HCT116 (cell line): ENCODE measurements at regions not wholly inside any gene's neighbourhood (a gene's known extent, or its start where the extent isn't known, plus 50 kb on each side); places are given as distances from the start of the nearest gene placed in this dataset.

Experiments used
- ATAC-seq: fragments of 200-7000 bp; cut with Tn5 transposase; 2 replicates; pipeline ENCODE4 v1.9.1; 2020; ENCODE audit warnings: mild to moderate bottlenecking, moderate library complexity
- BruUV-seq: library from RNA; stranded (reverse); fragments of 400-500 nt; replicated peaks from 2 replicates; lab custom pipeline; 2021; lab: Mats Ljungman, UMichigan
- CTCF ChIA-PET: fragments of 300-600 bp; sonication (Branson Sonifier 250); formaldehyde crosslinking; loops from one replicate; lab custom pipeline; 2021; ENCODE audit warnings: antibody characterized with exemption; lab: Charles Lee
- POLR2A ChIA-PET: fragments of 300-600, 350-600 bp; sonication (Branson Sonifier 250); formaldehyde crosslinking; loops from one replicate; lab custom pipeline; 2021; ENCODE audit warnings: antibody characterized with exemption; lab: Charles Lee
- RAD21 ChIA-PET, 2 experiments: fragments of 300-600 bp; sonication (Branson Sonifier 250); formaldehyde crosslinking; loops; one replicate each; lab custom pipeline; 2023; ENCODE audit warnings: low total read pairs in 2 of 2; ENCODE audit not compliant: uncharacterized antibody in 2 of 2, unreplicated experiment in 2 of 2, low non-redundant PET in 1 of 2; lab: Charles Lee
- DNase-seq: peaks from one replicate; pipeline ENCODE4 v3.0.0-alpha.2; 2010; ENCODE audit warnings: low read depth, low spot score
- H2AFZ ChIP-seq: fragments of 200-600 bp; shearing (Covaris generic), sonication (generic); 2 replicates; pipeline ENCODE4 v1.6.1; 2017; ENCODE audit warnings: low read depth, mixed run types, mixed read lengths, antibody characterized with exemption, low read length; ENCODE audit not compliant: poor library complexity, severe bottlenecking
- H3K27ac ChIP-seq: 2 replicates; pipeline ENCODE4 v1.5.1; 2012; ENCODE audit warnings: low read depth, low read length
- H3K27me3 ChIP-seq: fragments of 200-600 bp; sonication (generic); 2 replicates; pipeline ENCODE4 v1.6.1; 2016; ENCODE audit warnings: mixed run types, low read length, mixed read lengths; ENCODE audit not compliant: insufficient read depth
- H3K36me3 ChIP-seq, 2 experiments: fragments of 200-500 bp in 1 of 2; fragments of 200-600 bp in 1 of 2; sonication (Bioruptor generic) in 1 of 2; sonication (generic) in 1 of 2; 2 replicates each; pipeline versions ENCODE4 v1.5.1 to v1.6.1; 2014 to 2016; ENCODE audit warnings: low read length in 2 of 2, inconsistent platforms in 1 of 2, mixed read lengths in 1 of 2, mixed run types in 1 of 2; ENCODE audit not compliant: insufficient read depth in 2 of 2, control insufficient read depth in 1 of 2
- H3K4me1 ChIP-seq, 2 experiments: fragments of 200-600 bp in 1 of 2; sonication (generic) in 1 of 2; 2 replicates each; pipeline versions ENCODE4 v1.5.1 to v1.6.1; 2012 to 2017; ENCODE audit warnings: low read length in 2 of 2, inconsistent platforms in 1 of 2, mild to moderate bottlenecking in 1 of 2, mixed read lengths in 1 of 2, mixed run types in 1 of 2, moderate library complexity in 1 of 2; ENCODE audit not compliant: insufficient read depth in 2 of 2, control insufficient read depth in 1 of 2
- H3K4me2 ChIP-seq: fragments of 200-600 bp; sonication (generic); 2 replicates; pipeline ENCODE4 v1.6.1; 2017; ENCODE audit warnings: mixed run types, low read length, mixed read lengths
- H3K4me3 ChIP-seq, 2 experiments: fragments of 200-600 bp in 1 of 2; sonication (generic) in 1 of 2; replicated peaks in 1 of 2; 2 replicates each; pipeline ENCODE4 v1.5.1; 2011 to 2016; ENCODE audit warnings: low read length in 2 of 2, control low read depth in 1 of 2, low read depth in 1 of 2, mild to moderate bottlenecking in 1 of 2, mixed read lengths in 1 of 2, mixed run types in 1 of 2
- H3K79me2 ChIP-seq: fragments of 200-600 bp; sonication (generic); 2 replicates; pipeline ENCODE4 v1.6.1; 2017; ENCODE audit warnings: mild to moderate bottlenecking, mixed run types, low read length, moderate library complexity, mixed read lengths; ENCODE audit not compliant: insufficient read depth
- H3K9ac ChIP-seq: fragments of 200-600 bp; sonication (generic); 2 replicates; pipeline ENCODE4 v1.6.1; 2016; ENCODE audit warnings: low read length, mixed read lengths
- H3K9me2 ChIP-seq: fragments of 200-600 bp; sonication (generic), shearing (Covaris generic); 2 replicates; pipeline ENCODE4 v1.6.1; 2017; ENCODE audit warnings: mixed run types, mild to moderate bottlenecking, moderate library complexity; ENCODE audit not compliant: insufficient read depth
- H3K9me3 ChIP-seq, 2 experiments: fragments of 200-500 bp in 1 of 2; fragments of 200-600 bp in 1 of 2; sonication (Bioruptor generic) in 1 of 2; sonication (generic) in 1 of 2; 2 replicates each; pipeline ENCODE4 v1.6.1; 2014 to 2017; ENCODE audit warnings: low read length in 2 of 2, mixed read lengths in 2 of 2, inconsistent platforms in 1 of 2, low read depth in 1 of 2, mild to moderate bottlenecking in 1 of 2, mixed run types in 1 of 2, moderate library complexity in 1 of 2; ENCODE audit not compliant: control insufficient read depth in 1 of 2, insufficient read depth in 1 of 2
- H4K20me1 ChIP-seq: fragments of 200-600 bp; sonication (generic), shearing (Covaris generic); 2 replicates; pipeline ENCODE4 v1.6.1; 2017; ENCODE audit warnings: mixed run types, mild to moderate bottlenecking, moderate library complexity; ENCODE audit not compliant: insufficient read depth
- CBX3 ChIP-seq: IDR thresholded peaks from 2 replicates; pipeline ENCODE4 v1.6.1; 2012; ENCODE audit warnings: low read depth
- CEBPB ChIP-seq: IDR thresholded peaks from 2 replicates; pipeline ENCODE4 v1.6.1; 2012; ENCODE audit warnings: low read depth
- EGR1 ChIP-seq: IDR thresholded peaks from 2 replicates; pipeline ENCODE4 v1.6.1; 2012; ENCODE audit warnings: low read depth
- EZH2 ChIP-seq: fragments of 200-600 bp; sonication (generic); IDR thresholded peaks from 2 replicates; pipeline ENCODE4 v1.6.1; 2017; ENCODE audit warnings: antibody characterized with exemption, mixed run types
- EZH2phosphoT487 ChIP-seq: fragments of 200-600 bp; IDR thresholded peaks from 2 replicates; pipeline ENCODE4 v1.6.1; 2018; ENCODE audit warnings: antibody characterized with exemption, borderline replicate concordance
- JUND ChIP-seq: IDR thresholded peaks from 2 replicates; pipeline ENCODE4 v1.6.1; 2012
- POLR2A ChIP-seq: IDR thresholded peaks from 2 replicates; pipeline ENCODE4 v1.7.0; 2011; ENCODE audit warnings: borderline replicate concordance; ENCODE audit not compliant: insufficient read depth, insufficient read length; ENCODE audit errors: extremely low read depth
- RAD21 ChIP-seq: IDR thresholded peaks from 2 replicates; pipeline ENCODE4 v1.6.1; 2012; ENCODE audit warnings: low read depth, mild to moderate bottlenecking
- SP1 ChIP-seq: IDR thresholded peaks from 2 replicates; pipeline ENCODE4 v1.6.1; 2012; ENCODE audit warnings: low read depth
- TCF7L2 ChIP-seq: IDR thresholded peaks from 2 replicates; pipeline ENCODE4 v1.7.0; 2011; ENCODE audit warnings: borderline replicate concordance, inconsistent platforms; ENCODE audit not compliant: insufficient read depth, insufficient read length; ENCODE audit errors: extremely low read depth
- YY1 ChIP-seq: IDR thresholded peaks from 2 replicates; pipeline ENCODE4 v1.6.1; 2011; ENCODE audit warnings: low read length, low read depth, moderate library complexity, mild to moderate bottlenecking; ENCODE audit not compliant: insufficient replicate concordance; ENCODE audit errors: extremely low read depth
- ZFX ChIP-seq: fragments of 450-650 bp; IDR thresholded peaks from 2 replicates; pipeline ENCODE4 v1.6.1; 2017
- intact Hi-C: fragments of 100-400 bp; cut with micrococcal nuclease; formaldehyde crosslinking; loops from 2 replicates; pipeline ENCODE4 v1.10.0; 2022
- TF ChIP-seq, protein P1 (sequence below): IDR thresholded peaks from 2 replicates; pipeline ENCODE4 v1.6.1; 2012
- TF ChIP-seq, protein P2 (sequence below): IDR thresholded peaks from 2 replicates; pipeline ENCODE4 v1.6.1; 2012
- TF ChIP-seq, protein P3 (sequence below): IDR thresholded peaks from 2 replicates; pipeline ENCODE4 v1.6.1; 2012; ENCODE audit warnings: low read depth

DNA sequence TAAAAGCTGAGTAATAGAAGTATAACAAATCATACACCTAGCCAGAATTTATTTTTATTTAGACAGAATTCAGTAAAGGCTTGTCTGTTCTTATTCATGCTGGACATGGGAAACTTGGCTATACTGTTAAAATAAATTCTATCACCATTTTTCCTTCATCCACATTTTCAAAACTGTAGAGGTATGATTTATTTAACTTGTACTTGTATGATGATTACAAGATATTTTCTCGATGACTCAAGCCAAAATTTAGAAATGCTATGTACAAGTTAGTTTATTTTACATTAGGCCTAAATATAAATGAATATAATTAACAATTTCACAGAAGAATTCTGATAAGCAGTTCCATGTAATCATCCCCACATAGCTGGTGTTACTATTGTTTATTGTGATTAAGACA lies 194.8 kb upstream of the DOK6 start:
- Histone ChIP-seq H3K4me2 (no peak overlapping the region), H3K27me3 (no peaks in the 10 kb centered on the region), H3K4me1 (no peaks in the 10 kb centered on the region), H2AFZ (no peak overlapping the region), H3K79me2 (no peaks in the 10 kb centered on the region), H3K9ac (no peak overlapping the region), H3K9me2 (no peaks in the 10 kb centered on the region), H3K36me3 (no peaks in the 10 kb centered on the region), H3K27ac (no peak overlapping the region), H3K4me3 (no peak overlapping the region), H4K20me1 (no peaks in the 10 kb centered on the region), H3K9me3 (no peaks in the 10 kb centered on the region)
- DNase-seq (no peak), ATAC-seq (no peak)
- ChIA-PET RAD21 (no interaction called here), CTCF (no interaction called here), POLR2A (no interaction called here)
- intact Hi-C loops, result no loop called here
- no TSS peak for BruUV-seq
- TF ChIP-seq CEBPB, result no peak
- TF ChIP-seq TCF7L2, result no peak
- TF ChIP-seq ZFX, result no peak
- no peak for TF ChIP-seq EZH2phosphoT487
- TF ChIP-seq, protein P1, sequence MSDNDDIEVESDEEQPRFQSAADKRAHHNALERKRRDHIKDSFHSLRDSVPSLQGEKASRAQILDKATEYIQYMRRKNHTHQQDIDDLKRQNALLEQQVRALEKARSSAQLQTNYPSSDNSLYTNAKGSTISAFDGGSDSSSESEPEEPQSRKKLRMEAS, result no peak
- no peak for TF ChIP-seq CBX3
- TF ChIP-seq EGR1, result no peak
- TF ChIP-seq YY1, result no peak
- no peak for TF ChIP-seq SP1
- TF ChIP-seq JUND, result no peak
- TF ChIP-seq, protein P2, sequence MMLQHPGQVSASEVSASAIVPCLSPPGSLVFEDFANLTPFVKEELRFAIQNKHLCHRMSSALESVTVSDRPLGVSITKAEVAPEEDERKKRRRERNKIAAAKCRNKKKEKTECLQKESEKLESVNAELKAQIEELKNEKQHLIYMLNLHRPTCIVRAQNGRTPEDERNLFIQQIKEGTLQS, result no peak
- TF ChIP-seq POLR2A, result no peak
- no peak for TF ChIP-seq EZH2
- TF ChIP-seq, protein P3, sequence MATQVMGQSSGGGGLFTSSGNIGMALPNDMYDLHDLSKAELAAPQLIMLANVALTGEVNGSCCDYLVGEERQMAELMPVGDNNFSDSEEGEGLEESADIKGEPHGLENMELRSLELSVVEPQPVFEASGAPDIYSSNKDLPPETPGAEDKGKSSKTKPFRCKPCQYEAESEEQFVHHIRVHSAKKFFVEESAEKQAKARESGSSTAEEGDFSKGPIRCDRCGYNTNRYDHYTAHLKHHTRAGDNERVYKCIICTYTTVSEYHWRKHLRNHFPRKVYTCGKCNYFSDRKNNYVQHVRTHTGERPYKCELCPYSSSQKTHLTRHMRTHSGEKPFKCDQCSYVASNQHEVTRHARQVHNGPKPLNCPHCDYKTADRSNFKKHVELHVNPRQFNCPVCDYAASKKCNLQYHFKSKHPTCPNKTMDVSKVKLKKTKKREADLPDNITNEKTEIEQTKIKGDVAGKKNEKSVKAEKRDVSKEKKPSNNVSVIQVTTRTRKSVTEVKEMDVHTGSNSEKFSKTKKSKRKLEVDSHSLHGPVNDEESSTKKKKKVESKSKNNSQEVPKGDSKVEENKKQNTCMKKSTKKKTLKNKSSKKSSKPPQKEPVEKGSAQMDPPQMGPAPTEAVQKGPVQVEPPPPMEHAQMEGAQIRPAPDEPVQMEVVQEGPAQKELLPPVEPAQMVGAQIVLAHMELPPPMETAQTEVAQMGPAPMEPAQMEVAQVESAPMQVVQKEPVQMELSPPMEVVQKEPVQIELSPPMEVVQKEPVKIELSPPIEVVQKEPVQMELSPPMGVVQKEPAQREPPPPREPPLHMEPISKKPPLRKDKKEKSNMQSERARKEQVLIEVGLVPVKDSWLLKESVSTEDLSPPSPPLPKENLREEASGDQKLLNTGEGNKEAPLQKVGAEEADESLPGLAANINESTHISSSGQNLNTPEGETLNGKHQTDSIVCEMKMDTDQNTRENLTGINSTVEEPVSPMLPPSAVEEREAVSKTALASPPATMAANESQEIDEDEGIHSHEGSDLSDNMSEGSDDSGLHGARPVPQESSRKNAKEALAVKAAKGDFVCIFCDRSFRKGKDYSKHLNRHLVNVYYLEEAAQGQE, result no peak
- TF ChIP-seq RAD21, result no peak
